ENCODE measurements at regions not wholly inside any gene's neighbourhood (a gene's known extent, or its start where the extent isn't known, plus 50 kb on each side); places are given as distances from the start of the nearest gene placed in this dataset.
"Not testable (repeated sequence)": the region's sequence is repeated elsewhere in the genome, so short reads cannot be mapped to it uniquely, and the experiment has no call there.

DNA sequence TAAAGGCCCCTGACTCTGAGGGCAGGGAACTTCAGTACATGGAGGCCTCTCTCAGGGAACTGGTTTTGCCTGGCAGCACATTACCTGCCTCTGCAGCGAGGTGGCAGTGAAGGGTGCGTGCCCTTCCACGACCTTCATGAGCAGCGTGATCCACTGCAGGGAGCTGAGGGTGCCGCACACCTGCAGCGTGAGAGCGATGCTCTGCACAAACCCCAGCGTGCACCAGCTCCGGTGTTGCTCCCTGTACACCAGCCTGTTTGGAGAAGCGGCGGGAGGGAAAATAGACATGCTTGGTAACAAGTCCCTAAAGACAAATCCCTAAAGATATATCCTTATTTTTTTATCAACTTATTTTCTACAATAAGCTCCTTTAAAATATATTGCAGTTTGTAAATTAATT, 101.2 kb downstream of the GOLGA6L6 start:
- H2BK15ac ChIP-seq (ENCODE audit: low read length); H3K4ac ChIP-seq (replicated peaks; ENCODE audit: insufficient read length, low read depth, low read length); H3K23ac ChIP-seq (ENCODE audit: insufficient read length); H2AFZ ChIP-seq (ENCODE audit: low read length); H3K27me3 ChIP-seq (replicated peaks in 1 of 4; ENCODE audit: control insufficient read depth in 3 of 4, extremely low read depth in 1 of 4, insufficient read depth in 3 of 4, low read length in 3 of 4); FAIRE-seq; H3K23me2 ChIP-seq (ENCODE audit: low read depth, low read length); H4K91ac ChIP-seq (replicated peaks; ENCODE audit: insufficient read length, low read length); H3K18ac ChIP-seq (ENCODE audit: extremely low read depth, low read length); H3K27ac ChIP-seq (ENCODE audit: low read depth, low read length); H2BK12ac ChIP-seq (ENCODE audit: low read depth, low read length); H3K79me1 ChIP-seq (ENCODE audit: low read depth, low read length); H3K56ac ChIP-seq (replicated peaks; ENCODE audit: insufficient read length, low read depth, low read length); H4K20me1 ChIP-seq (replicated peaks in 1 of 2; ENCODE audit: control insufficient read depth in 1 of 2, insufficient read depth in 2 of 2, low read length in 2 of 2); H3K4me2 ChIP-seq (ENCODE audit: insufficient read depth in 1 of 2, low read depth in 2 of 2, low read length in 2 of 2); H3K14ac ChIP-seq (ENCODE audit: insufficient read length); CTCF ChIA-PET (ENCODE audit: partially characterized antibody); H3K9me3 ChIP-seq (ENCODE audit: insufficient read depth in 2 of 2, low read depth in 1 of 2, low read length in 1 of 2); H3K4me1 ChIP-seq (replicated peaks in 1 of 4; ENCODE audit: control insufficient read depth in 3 of 4, insufficient read depth in 4 of 4, low read length in 3 of 4); H3K36me3 ChIP-seq (ENCODE audit: control insufficient read depth in 2 of 4, insufficient read depth in 4 of 4, low read length in 3 of 4); H3K4me3 ChIP-seq (ENCODE audit: extremely low read depth in 1 of 4, insufficient read depth in 2 of 4, low read depth in 3 of 4, low read length in 4 of 4); H2BK20ac ChIP-seq (ENCODE audit: low read length); H4K5ac ChIP-seq (ENCODE audit: insufficient read length, low read depth, low read length); H2BK120ac ChIP-seq (replicated peaks; ENCODE audit: low read depth, low read length); H2BK5ac ChIP-seq (ENCODE audit: low read depth, low read length); H3K9ac ChIP-seq (replicated peaks in 1 of 4; ENCODE audit: extremely low read depth in 1 of 4, low read depth in 3 of 4, low read length in 3 of 4); POLR2A ChIA-PET (ENCODE audit: partially characterized antibody); DNase-seq (ENCODE audit: low read depth in 1 of 2, low spot score in 2 of 2); H4K8ac ChIP-seq (ENCODE audit: extremely low read depth, insufficient read depth, low read length); H3K79me2 ChIP-seq (ENCODE audit: control insufficient read depth in 1 of 2, insufficient read depth in 2 of 2, low read length in 2 of 2); H2AK5ac ChIP-seq (ENCODE audit: low read depth, low read length): not testable (repeated sequence)
- no CpG with 5 or more reads among the region's 11 CpGs for WGBS, 2 experiments (ENCODE audit: extremely low coverage in 1 of 2, insufficient coverage in 1 of 2, insufficient read length in 1 of 2, insufficient replicate concordance in 2 of 2, low coverage in 1 of 2, low lambda C conversion rate in 2 of 2, missing lambda C conversion rate in 1 of 2)

DNA sequence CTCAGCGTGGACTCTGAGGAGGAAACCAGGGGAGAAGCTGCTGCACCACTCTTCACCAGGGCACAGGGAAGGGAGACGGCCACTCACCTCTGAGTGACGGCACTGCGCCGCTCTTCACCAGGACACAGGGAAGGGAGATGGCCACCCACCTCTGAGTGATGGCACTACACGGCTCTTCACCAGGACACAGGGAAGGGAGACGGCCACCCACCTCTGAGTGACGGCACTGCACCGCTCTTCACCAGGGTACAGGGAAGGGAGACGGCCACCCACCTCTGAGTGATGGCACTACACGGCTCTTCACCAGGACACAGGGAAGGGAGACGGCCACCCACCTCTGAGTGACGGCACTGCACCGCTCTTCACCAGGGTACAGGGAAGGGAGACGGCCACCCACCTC, 102.5 kb downstream of the GOLGA6L6 start:
- H3K4me1 ChIP-seq (replicated peaks in 1 of 4; ENCODE audit: control insufficient read depth in 3 of 4, insufficient read depth in 4 of 4, low read length in 3 of 4); H3K27ac ChIP-seq (ENCODE audit: low read depth, low read length); H3K9ac ChIP-seq (replicated peaks in 1 of 4; ENCODE audit: extremely low read depth in 1 of 4, low read depth in 3 of 4, low read length in 3 of 4); H2BK5ac ChIP-seq (ENCODE audit: low read depth, low read length); H3K4ac ChIP-seq (replicated peaks; ENCODE audit: insufficient read length, low read depth, low read length); H3K14ac ChIP-seq (ENCODE audit: insufficient read length); H3K79me1 ChIP-seq (ENCODE audit: low read depth, low read length); H3K18ac ChIP-seq (ENCODE audit: extremely low read depth, low read length); H2AK5ac ChIP-seq (ENCODE audit: low read depth, low read length); DNase-seq (ENCODE audit: low read depth in 1 of 2, low spot score in 2 of 2); H3K23ac ChIP-seq (ENCODE audit: insufficient read length); H2BK20ac ChIP-seq (ENCODE audit: low read length); POLR2A ChIA-PET (ENCODE audit: partially characterized antibody); H2BK12ac ChIP-seq (ENCODE audit: low read depth, low read length); H2BK15ac ChIP-seq (ENCODE audit: low read length); H3K56ac ChIP-seq (replicated peaks; ENCODE audit: insufficient read length, low read depth, low read length); CTCF ChIA-PET (ENCODE audit: partially characterized antibody); H2AFZ ChIP-seq (ENCODE audit: low read length); H4K5ac ChIP-seq (ENCODE audit: insufficient read length, low read depth, low read length); H3K27me3 ChIP-seq (replicated peaks in 1 of 4; ENCODE audit: control insufficient read depth in 3 of 4, extremely low read depth in 1 of 4, insufficient read depth in 3 of 4, low read length in 3 of 4); H3K4me2 ChIP-seq (ENCODE audit: insufficient read depth in 1 of 2, low read depth in 2 of 2, low read length in 2 of 2); H3K36me3 ChIP-seq (ENCODE audit: control insufficient read depth in 2 of 4, insufficient read depth in 4 of 4, low read length in 3 of 4); H2BK120ac ChIP-seq (replicated peaks; ENCODE audit: low read depth, low read length); H4K8ac ChIP-seq (ENCODE audit: extremely low read depth, insufficient read depth, low read length); H4K20me1 ChIP-seq (replicated peaks in 1 of 2; ENCODE audit: control insufficient read depth in 1 of 2, insufficient read depth in 2 of 2, low read length in 2 of 2); H3K23me2 ChIP-seq (ENCODE audit: low read depth, low read length); H3K4me3 ChIP-seq (ENCODE audit: extremely low read depth in 1 of 4, insufficient read depth in 2 of 4, low read depth in 3 of 4, low read length in 4 of 4); H4K91ac ChIP-seq (replicated peaks; ENCODE audit: insufficient read length, low read length); H3K9me3 ChIP-seq (ENCODE audit: insufficient read depth in 2 of 2, low read depth in 1 of 2, low read length in 1 of 2); FAIRE-seq; H3K79me2 ChIP-seq (ENCODE audit: control insufficient read depth in 1 of 2, insufficient read depth in 2 of 2, low read length in 2 of 2): not testable (repeated sequence)
- WGBS, 2 experiments (ENCODE audit: extremely low coverage in 1 of 2, insufficient coverage in 1 of 2, insufficient read length in 1 of 2, insufficient replicate concordance in 2 of 2, low coverage in 1 of 2, low lambda C conversion rate in 2 of 2, missing lambda C conversion rate in 1 of 2) = no CpG with 5 or more reads among the region's 15 CpGs
